NCI-H2171 (cell line): ENCODE measurements at regions not wholly inside any gene's neighbourhood (a gene's known extent, or its start where the extent isn't known, plus 50 kb on each side); places are given as distances from the start of the nearest gene placed in this dataset.
"Not testable (repeated sequence)": the region's sequence is repeated elsewhere in the genome, so short reads cannot be mapped to it uniquely, and the experiment has no call there.

Experiments used
- DNase-seq: peaks from one replicate; lab custom pipeline; 2025; lab: John Stamatoyannopoulos, UW

DNA sequence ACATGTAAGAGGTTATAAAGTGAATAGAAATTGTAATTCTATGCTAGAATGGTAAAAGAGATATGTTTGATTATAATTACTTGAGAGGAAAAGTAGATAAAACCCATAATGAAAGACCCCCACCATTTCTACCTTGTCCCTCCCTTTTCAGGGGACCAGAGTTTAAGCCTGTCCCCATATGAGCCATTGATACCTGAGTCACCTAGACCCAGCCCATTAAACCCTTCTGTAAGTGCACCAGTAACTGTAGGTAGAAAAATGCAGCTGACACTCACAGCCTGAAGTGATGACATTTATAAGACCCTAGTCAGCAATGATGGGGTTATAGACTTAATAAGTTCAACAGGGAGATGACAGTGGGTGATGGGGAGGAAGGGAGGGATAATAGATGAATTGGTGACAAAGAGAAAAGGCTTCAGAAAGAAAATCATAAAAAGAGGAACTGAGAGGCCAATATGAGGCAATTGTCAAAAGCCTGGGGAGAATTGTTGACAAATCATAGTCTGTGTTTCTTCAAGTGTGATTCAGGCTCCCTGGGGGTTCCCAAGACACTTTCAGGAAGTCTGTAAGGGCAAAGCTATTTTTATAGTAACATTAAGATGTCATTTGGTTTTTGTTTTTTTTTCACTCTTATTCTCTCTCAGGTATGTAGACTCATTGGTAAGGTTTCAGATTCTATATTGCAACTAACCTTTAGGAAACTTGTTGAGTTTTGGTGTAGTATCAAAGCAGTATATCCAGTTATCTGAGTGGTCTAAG, 544.2 kb downstream of the SATB2 start:
- DNase-seq = no peak

DNA sequence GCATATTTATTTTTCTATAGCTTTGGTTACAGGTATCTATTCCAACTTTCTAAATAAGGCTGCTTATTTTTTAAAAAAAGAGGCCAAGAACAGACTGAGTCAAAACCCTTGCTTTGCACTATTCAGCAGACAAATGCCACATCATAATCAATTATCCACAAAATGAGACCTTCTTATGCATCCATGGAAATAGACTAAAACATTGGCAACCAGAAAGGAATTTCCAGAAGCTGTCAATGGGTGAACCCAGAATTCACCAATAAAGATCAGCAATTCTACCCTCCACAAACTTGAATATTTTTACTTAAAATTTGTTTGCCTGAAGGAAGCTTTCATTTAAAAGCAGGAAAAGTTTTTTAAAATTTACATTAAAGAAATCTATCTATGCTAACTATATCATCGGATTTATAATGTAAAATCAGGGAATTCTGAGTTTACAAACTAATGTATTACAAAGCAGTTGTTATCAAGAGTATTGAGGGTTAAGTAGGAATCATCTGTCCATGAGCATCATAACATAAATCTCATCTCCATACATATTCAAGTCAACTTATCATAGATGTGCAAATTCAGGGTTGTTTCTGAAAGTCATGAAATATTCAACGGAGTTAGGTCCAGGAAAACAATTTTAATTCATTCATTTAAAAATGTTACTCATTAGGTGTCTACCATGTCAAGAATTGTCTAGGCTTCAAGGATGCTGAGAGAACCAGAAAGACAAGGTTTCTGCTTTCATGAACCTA, 548.0 kb downstream of the SATB2 start:
- no peak for DNase-seq

DNA sequence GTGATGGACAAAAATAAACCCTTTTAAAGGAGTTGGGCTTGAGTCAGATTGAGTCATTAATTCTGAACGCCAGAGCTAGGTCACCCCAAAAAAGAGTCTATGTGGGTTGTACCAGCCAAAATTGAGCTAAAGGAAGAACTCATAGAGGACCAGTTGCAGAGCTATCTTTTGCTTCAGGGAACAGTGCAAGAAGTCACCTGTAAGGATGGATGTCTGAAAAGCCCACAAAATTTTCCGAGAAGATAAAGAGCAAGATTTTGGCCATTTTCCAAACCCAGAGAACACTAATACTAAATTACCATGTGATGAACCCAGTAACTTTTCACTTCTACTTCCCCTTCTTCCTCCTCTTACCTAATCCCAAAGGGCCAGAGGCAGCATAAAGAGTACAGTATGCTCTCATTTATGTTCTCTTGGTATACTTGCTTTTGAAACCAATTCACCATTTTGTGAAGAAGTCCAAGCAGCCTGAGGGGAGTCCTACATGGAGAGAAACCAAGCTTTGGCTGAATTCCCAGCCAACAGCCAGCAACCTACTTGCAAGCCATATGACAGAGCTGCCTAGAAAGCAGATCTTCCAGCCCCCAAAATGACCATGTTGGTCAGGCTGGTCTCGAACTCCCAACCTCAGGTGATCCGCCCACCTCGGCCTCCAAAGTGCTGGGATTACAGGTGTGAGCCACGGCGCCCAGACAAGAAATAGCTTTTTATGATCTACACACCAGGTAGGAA, 551.7 kb downstream of the SATB2 start:
- no peak for DNase-seq

DNA sequence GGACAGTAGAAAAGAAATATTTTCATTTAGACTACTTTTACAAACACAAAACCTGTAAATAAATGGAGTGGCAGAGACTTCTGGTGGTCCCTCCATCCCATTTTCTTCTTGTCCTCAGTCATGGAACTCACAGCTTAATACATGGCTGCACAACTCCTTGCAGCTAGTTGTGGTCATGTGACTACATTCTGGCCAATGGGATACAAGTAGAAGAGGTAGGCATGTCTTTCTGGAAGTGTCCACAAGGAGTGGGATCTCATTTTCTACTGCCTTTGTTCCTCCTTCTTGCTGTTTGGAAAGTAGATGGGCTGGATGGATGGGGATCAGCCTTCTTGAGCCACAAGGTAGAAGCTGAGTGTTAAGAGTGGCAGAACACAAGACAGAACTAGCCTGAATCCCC, 555.8 kb downstream of the SATB2 start:
- DNase-seq = no peak

DNA sequence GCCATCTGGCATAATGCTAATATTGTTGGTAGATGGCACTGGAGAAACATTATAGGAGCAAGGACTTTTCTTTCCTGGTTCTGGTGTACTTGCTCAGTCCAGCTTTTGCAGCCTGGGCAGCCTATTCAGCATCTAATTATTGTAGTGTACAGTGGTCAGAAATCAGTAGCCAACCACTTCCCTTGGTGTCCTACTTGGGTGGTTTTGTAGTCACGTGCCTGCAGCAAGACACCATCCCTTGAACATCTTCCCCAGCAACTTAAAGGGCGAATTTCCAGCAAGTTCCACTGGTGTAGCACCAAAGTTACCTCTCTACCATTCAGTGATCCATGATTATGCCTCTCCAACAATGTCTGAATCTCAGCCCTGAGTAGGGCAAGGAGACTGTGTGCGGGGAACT, 557.6 kb downstream of the SATB2 start:
- no peak for DNase-seq

DNA sequence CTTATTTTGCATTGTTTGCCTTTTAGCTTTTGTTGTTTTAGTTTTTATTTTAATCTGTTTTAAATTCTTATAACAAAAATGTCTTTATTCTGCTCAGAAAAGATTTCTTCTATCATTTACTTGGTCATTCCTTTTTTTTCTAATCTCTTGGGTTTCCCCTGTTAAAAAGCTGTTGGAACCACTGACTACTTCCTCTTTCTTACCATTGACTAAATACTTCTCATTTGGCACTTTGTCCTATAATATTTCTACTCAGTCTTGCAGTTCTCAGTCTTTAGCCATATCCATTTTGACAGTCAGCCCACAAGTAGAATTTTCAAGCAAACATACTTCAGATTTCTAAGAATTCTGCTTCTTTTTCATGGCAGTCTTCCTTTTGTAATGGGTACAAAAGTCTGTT, 567.2 kb downstream of the SATB2 start:
- DNase-seq = no peak

DNA sequence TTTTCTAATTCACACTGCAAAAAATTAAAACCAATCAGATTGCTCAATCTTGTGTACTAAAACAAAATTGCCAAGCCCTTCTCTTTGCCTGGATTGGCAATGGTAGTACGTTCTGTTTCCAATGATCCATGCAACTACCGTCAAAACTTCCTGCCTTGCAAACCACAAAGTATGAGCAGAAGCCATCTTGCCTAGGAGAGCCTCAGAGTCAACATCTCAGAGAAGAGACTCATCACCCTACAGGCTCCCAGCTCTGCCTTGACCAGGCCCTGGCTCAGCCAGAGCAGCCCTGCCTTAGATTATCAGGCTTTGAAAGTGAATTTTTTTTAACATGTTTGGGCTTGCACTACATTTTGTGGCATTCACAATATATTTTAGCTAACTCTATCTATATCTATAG, 574.1 kb downstream of the SATB2 start:
- no peak for DNase-seq

DNA sequence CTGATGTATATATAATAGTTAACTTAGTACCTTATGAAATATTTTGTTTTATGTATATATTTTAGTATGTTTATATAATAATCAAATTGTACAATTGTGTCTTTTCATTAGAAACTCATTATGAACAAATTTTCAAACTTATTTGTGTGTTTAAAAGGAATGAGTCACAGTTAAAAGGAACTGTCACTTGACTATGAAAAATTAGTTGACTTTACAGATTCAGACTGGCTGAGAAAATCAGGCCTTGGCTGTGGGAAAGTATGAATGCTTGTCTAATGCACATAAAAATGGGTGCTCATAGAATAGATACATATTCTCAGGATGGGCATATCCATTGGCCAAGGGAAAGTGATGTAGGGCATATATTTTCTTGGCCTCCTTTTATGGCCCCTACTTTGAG, 576.8 kb downstream of the SATB2 start:
- DNase-seq = no peak

DNA sequence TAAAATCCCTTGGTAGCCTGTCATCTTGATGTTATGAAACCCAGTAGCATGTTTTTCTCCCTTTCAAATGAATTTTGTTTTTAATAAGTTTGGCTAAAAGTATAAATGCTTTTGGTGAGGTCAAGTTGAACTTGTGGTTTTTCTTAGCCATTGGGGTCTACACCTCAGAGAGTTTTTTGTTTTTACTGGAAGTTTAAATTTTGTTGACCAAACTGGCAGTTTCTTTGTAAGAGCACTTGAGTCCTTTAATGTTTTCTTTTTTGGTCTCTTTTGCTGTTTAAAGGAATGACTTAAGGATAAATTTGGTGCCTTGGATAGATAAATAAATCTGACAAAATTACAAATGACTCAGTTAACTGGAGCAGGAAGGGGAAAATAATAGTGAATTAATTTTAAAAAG, 577.3 kb downstream of the SATB2 start:
- DNase-seq = no peak

DNA sequence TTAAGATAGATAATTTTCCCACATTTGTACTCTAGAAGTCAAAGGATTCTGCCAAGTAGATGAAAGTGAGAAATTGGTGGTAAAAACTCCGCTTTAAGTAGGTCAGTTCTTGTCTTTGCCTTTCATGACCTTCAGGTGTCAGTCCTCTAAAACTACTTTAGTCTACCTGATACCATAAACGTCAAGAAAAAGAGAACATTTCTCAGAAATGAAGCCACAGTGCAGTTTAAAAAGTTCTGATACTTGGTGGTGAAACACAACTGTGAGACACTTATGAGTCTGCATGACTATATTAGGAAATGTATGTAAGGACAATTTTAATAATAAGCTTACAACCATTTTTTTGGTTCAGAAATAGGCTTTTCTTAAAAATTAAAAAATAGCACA, 583.3 kb downstream of the SATB2 start:
- no peak for DNase-seq

DNA sequence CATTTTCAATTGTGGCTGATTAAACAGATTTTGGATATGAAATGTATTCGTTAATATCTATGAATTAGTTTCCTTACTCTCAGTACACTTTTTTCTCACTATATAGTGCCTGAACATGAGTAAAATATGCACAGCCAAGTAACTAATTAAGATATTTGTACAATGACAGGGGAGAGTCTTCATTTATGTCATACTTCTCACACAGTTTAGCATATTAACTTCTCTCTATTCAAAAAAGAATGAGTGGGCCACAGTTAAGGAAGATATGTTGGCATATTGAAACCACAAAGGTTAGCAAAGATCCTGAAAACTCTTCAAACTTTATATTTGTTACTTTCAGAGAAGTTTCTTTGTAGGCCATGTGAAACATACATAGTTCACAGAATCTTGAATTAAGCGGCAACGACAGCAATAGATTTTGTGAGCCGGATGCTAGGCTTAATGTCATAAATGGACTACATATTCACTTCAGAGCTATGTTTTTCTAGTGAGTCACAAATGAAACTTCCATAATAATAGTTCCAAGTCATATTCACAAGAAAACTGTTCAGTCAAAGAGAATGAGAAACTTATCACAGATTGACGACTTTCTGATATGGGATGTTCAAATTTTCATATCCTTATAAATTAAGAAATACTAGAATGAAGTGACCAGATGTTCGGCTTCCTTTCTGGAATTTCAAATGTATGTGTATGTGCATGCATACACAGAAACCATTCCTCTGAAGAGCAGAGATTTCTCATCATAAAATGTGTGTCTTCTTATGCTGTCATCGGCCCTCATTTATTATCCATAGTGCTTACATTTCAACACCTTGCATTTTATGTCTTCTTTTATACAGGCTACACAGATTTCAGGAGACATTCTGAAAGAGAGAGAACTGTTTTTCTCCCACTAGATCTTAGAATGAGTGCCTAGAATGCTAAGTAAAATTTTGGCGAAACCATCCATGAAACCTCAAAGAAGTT, 584.0 kb downstream of the SATB2 start:
- no peak for DNase-seq

DNA sequence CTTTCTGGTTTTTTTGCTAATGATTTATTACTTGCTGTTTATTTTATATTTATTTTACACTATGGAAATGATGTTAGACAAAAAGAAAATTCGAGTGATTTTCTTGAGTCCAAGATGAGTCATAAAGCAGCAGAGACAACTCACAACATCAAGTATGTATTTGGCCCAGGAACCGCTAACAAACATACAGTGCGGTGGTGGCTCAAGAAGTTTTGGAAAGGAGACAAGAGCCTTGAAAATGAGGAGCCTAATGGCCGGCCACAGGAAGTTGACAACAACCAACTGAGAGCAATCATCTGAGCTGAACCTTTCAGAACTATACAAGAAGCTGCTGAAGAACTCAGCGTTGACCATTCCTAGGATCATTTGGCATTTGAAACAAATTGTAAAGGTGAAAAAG, 594.1 kb downstream of the SATB2 start:
- no peak for DNase-seq

DNA sequence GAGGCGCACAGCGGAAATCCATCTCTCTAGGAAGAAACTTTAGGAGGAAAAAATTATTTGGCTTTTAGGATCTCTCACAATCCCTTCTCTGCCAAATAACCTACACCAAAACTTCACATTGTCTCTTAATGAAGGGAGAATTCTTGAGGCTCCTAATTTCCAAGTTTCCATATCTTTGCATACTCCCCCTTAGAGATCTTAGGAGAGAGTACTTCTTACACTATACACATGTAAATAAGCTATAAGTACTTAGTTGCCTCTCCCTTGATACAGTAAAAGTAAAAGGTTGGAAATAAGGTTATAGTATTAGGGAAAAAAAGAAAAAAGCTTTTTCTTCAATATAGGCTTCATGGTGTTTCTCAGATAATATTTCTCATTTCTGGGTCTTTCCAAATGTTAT, 596.7 kb downstream of the SATB2 start:
- DNase-seq = no peak

DNA sequence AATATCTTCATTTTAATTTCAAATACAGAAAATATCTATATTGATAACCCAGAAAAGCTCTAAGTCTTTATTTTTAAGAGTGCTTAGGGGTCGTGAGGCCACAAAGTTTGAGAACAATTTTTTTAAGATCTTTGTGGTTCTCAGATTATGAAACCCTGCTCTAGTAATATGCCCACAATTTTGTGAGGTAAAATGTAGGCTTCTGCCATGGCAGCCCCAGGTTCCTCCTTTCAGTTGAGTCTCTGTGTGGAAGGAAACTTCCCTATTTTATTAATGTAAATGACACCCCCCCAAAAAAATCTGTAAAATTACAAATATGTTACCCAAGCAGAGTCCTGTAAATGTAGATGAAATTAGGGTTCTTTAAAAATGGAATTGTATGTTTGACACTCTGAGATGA, 600.5 kb downstream of the SATB2 start:
- DNase-seq = no peak

DNA sequence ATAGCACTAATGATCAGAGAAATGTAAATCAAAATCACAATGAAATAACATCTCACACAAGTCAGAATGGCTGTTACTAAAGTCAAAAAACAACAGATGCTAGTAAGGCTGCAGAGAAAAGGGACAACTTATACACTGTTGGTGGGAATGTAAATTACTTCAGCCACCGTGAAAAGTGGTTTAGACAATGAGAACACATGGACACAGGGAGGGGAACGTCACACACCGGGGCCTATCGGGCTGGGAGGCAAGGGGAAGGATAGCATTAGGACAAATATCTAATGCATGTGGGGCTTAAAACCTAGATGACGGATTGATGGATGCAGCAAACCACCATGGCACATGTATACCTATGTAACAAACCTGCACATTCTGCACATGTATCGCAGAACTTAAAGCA, 602.0 kb downstream of the SATB2 start:
- not testable (repeated sequence) for DNase-seq

DNA sequence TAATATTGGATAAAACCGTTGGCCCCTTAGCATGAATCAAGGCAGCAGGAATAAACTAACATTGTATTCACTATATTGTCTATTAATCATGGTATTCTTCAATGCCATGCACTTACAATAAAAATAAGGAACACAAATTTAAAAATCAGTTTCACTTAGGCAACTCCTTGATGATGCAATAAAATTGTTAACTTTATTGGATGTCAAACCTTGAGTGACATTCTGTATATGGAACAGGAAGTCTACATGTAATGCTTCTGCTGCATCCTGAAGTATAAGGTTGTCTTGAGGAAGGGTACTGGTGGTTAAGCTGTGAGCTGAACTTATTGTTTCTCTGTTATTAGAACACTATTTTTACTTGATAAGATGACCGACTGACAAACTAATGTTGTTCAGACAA, 605.5 kb downstream of the SATB2 start:
- DNase-seq = no peak

DNA sequence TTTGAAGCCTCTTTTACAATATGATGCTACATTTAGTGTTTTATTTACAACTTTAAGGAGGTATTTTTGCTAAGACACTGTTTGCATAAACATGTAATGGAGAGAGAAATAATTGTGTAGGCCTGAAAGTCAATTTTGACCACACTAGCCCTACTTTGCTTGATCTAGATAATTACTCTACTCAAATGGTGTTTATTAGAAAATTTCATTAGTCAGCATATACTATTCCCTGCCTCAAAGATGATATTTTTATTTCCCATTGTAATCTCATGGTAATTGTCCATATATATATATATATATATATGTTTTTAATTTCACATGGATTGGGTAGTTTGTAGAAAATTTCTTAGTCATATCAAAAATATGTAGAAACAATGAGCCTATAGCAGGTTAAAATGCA, 632.2 kb downstream of the SATB2 start:
- DNase-seq = no peak

DNA sequence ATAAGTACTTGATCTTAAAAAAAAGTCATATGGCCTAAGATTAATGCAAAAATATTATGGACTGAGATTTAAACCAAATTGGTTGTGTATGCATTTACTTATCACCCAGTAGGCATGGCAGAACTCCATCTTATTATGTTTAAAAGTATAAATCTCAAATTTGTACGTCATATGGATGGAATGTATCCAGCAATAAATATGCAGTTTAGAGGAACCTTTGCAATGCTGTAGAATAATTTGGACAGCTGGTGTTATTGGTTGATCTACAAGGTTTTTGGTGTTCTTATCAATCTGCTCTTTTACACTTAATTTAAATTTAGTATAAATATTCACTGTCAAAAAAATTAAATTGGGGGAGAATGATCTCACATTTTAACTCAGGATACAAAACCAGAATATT, 640.2 kb downstream of the SATB2 start:
- DNase-seq = no peak

DNA sequence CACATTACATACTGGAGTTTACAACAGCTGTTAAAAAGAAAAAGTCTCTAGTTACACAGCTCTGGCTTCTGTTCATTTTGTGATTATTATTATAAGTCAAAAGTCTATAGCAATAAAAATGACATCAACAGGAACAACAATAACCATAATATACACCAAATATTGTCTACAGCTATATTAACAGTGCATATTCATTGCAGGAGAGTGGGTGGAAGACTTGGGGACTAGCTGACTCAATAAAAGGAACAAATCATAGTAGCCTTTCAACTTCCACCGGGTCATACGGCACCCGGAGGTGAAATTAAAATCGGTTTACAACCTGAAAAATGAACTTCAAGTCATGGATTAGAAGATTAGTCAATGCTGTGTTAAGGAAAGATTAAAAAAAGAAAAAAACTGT, 642.1 kb downstream of the SATB2 start:
- DNase-seq = no peak

DNA sequence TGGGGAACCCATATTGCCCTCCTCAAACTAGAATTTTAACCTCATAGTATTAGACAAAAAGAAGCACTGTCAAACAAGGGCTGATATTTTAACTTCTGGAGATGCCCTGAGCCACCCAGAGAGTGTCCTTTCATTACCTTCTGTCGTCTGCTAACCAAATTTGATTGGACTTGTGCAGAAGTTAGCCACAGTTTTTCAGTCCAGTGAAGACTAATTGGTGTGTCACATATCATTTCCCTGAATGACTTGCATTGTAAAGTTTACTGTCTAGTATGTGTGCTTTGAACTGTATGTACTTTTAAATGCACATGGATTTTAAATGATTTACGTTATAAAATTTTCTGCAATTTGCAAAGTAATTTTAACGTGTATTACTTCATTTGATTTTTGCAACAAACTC, 646.5 kb downstream of the SATB2 start:
- DNase-seq = no peak

DNA sequence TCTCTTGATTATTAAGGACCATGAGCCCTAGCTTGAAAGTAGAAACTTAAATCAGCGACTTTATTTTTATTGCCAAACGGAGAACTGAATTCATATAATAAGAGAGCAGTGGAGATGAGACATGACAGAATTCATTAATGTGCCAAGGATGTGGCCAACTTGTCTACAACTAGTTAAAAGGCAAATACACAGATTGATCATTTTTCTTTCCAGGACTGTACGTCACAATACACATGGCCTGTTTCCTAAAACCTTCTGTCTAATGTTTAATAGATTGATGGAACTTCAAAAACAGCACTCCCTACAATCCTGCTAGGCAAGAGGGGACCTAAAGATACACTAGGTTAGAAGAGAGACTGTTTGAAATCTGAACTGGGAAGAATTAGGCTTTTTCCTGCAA, 647.8 kb downstream of the SATB2 start:
- DNase-seq = no peak

DNA sequence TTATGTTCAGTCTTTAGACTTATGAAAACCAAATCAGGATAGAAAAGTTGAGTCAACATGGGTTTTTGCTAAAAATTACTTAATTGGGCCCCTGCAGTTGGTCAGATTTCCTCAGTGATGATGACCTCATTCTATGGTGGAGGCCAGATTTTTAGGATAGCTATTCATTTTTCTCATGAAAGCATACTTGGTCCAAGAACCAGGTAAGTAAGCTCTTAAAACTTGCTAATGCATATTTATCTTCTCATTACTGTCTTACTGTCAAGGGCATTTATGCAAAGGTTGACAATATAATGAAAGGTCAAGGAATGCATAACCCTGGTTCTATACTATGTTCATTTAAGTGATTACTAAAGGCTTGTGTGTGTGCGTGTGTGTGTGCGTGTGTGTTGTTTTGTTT, 650.6 kb downstream of the SATB2 start:
- DNase-seq = no peak
